ENCODE measurements at regions not wholly inside any gene's neighbourhood (a gene's known extent, or its start where the extent isn't known, plus 50 kb on each side); places are given as distances from the start of the nearest gene placed in this dataset.
A peak's percentile ranks its signal among the peaks of the same experiment; 100 is the strongest.

GRCh38 chr10:64732372-64732957 is 1211.3 kb downstream of the REEP3 start:
- Histone ChIP-seq H3K79me2 (ENCODE audit: insufficient read depth, low read length) (no peaks in the 10 kb centered on the region), H4K20me1 (ENCODE audit: insufficient read depth, low read length) (no peaks in the 10 kb centered on the region), H2AFZ (ENCODE audit: low read length) (peak overlapping the region; percentile 70), H3K4me1 (ENCODE audit: insufficient read depth, low read length) (peaks cover 29% of the 10 kb centered on the region), H3K9me3 (ENCODE audit: low read length) (no peaks in the 10 kb centered on the region), H3K27ac (ENCODE audit: extremely low read length, insufficient read depth, low read length) (peak overlapping the region; percentile 51), H3K36me3 (replicated peaks in 1 of 2; ENCODE audit: control insufficient read depth in 1 of 2, insufficient read depth in 2 of 2, low read length in 2 of 2) (no peaks in the 10 kb centered on the region), H3K4me3 (replicated peaks in 1 of 3; ENCODE audit: insufficient read depth in 1 of 3, low read depth in 2 of 3, low read length in 3 of 3) (peak overlapping the region in 1 of 3 experiments; percentile 44; a peak in 2 of 6 replicates), H3K27me3 (ENCODE audit: control insufficient read depth in 1 of 2, insufficient read depth in 2 of 2, low read length in 2 of 2) (no peaks in the 10 kb centered on the region), H3K4me2 (ENCODE audit: low read depth, low read length) (peak overlapping the region; percentile 66), H3K9ac (ENCODE audit: insufficient read depth, low read depth, low read length) (peak overlapping the region; percentile 18; the same call in 1 of the 2 replicates)
- ATAC-seq (no peak), FAIRE-seq (no peak), DNase-seq (ENCODE audit: low spot score) (no peak)
- CTCF ChIA-PET (ENCODE audit: low intra/inter-chr PET ratio, low total read pairs): no interaction called here
- BruUV-seq (replicated peaks): no TSS peak
- intact Hi-C loops (cut with micrococcal nuclease; ENCODE audit: unreplicated experiment) (no loop called here), in situ Hi-C loops (cut with HindIII; ENCODE audit: extremely low pct_ligation_motif_present, low pct_unique_long_range_greater_than_20kb) (loop anchor here (25.0 kb wide), 1 partner anchor 1455 kb away; no protein-coding TSS in a partner anchor)
- TF ChIP-seq ZBTB1 (CRISPR knock-in tag; IDR thresholded peaks at IDR 0.05; ENCODE audit: borderline replicate concordance): no peak
- POLR2A ChIA-PET: no interaction called here
- WGBS (ENCODE audit: low lambda C conversion rate): 77% methylated on average over 8 of the region's 8 CpGs

- CTCF ChIA-PET (ENCODE audit: low intra/inter-chr PET ratio, low total read pairs): interaction anchor here (1.8 kb wide), 1 partner anchor 1447 kb away, joined by 8 read pairs; no protein-coding TSS in a partner anchor
- no peak for TF ChIP-seq ZNF609 (CRISPR knock-in tag; IDR thresholded peaks at IDR 0.05; ENCODE audit: borderline replicate concordance)
- TF ChIP-seq ZNF740 (CRISPR knock-in tag; IDR thresholded peaks at IDR 0.05): no peak
- TF ChIP-seq MAF1 (CRISPR knock-in tag; IDR thresholded peaks at IDR 0.05; ENCODE audit: borderline replicate concordance): no peak
- peak; percentile 63 for TF ChIP-seq CTCF (CRISPR knock-in tag; IDR thresholded peaks at IDR 0.05)
- no peak for TF ChIP-seq RCOR2 (CRISPR knock-in tag; IDR thresholded peaks at IDR 0.05)
- no peak for TF ChIP-seq KDM2A (CRISPR knock-in tag; IDR thresholded peaks at IDR 0.05; ENCODE audit: borderline replicate concordance, low read depth)
- TF ChIP-seq WIZ (CRISPR knock-in tag; IDR thresholded peaks at IDR 0.05): no peak
- TF ChIP-seq STAG1 (CRISPR knock-in tag; IDR thresholded peaks at IDR 0.05): peak; percentile 72
- no peak for TF ChIP-seq IKZF4 (CRISPR knock-in tag; IDR thresholded peaks at IDR 0.05; ENCODE audit: borderline replicate concordance, low read depth, not compliant biosample characterization)
- no TSS peak for BruUV-seq (replicated peaks)
- Histone ChIP-seq H3K27ac (ENCODE audit: extremely low read length, insufficient read depth, low read length) (no peak overlapping the region), H2AFZ (ENCODE audit: low read length) (no peak overlapping the region), H4K20me1 (ENCODE audit: insufficient read depth, low read length) (no peaks in the 10 kb centered on the region), H3K27me3 (ENCODE audit: control insufficient read depth in 1 of 2, insufficient read depth in 2 of 2, low read length in 2 of 2) (no peaks in the 10 kb centered on the region), H3K9me3 (ENCODE audit: low read length) (no peaks in the 10 kb centered on the region), H3K4me3 (replicated peaks in 1 of 3; ENCODE audit: insufficient read depth in 1 of 3, low read depth in 2 of 3, low read length in 3 of 3) (no peak overlapping the region), H3K36me3 (replicated peaks in 1 of 2; ENCODE audit: control insufficient read depth in 1 of 2, insufficient read depth in 2 of 2, low read length in 2 of 2) (no peaks in the 10 kb centered on the region), H3K79me2 (ENCODE audit: insufficient read depth, low read length) (no peaks in the 10 kb centered on the region), H3K4me2 (ENCODE audit: low read depth, low read length) (no peak overlapping the region), H3K9ac (ENCODE audit: insufficient read depth, low read depth, low read length) (no peak overlapping the region), H3K4me1 (ENCODE audit: insufficient read depth, low read length) (peaks cover 29% of the 10 kb centered on the region)
- peak; percentile 68 for ATAC-seq
- DNase-seq (ENCODE audit: low spot score): peak; percentile 32
- peak; percentile 15 for FAIRE-seq
- in situ Hi-C loops (cut with HindIII; ENCODE audit: extremely low pct_ligation_motif_present, low pct_unique_long_range_greater_than_20kb) (loop anchor here (25.0 kb wide), 1 partner anchor 1453 kb away; no protein-coding TSS in a partner anchor), intact Hi-C loops (cut with micrococcal nuclease; ENCODE audit: unreplicated experiment) (loop anchor here (1.0 kb wide), 1 partner anchor 1446 kb away; no protein-coding TSS in a partner anchor)
- POLR2A ChIA-PET: no interaction called here
These were observed 1212.8 kb downstream of the REEP3 start for GRCh38 chr10:64733980-64734379.

Data from HepG2 (cell line).